GM12874 (cell line): ENCODE measurements at regions not wholly inside any gene's neighbourhood (a gene's known extent, or its start where the extent isn't known, plus 50 kb on each side); places are given as distances from the start of the nearest gene placed in this dataset.
A peak's percentile ranks its signal among the peaks of the same experiment; 100 is the strongest.

ENCODE experiments used
- TF ChIP-seq, protein P1 (sequence below): IDR thresholded peaks from 2 replicates; pipeline ENCODE4 v1.5.1; 2011; ENCODE audit warnings: low read depth, mild to moderate bottlenecking, control low read depth, low read length, moderate library complexity; ENCODE audit not compliant: insufficient read depth

DNA sequence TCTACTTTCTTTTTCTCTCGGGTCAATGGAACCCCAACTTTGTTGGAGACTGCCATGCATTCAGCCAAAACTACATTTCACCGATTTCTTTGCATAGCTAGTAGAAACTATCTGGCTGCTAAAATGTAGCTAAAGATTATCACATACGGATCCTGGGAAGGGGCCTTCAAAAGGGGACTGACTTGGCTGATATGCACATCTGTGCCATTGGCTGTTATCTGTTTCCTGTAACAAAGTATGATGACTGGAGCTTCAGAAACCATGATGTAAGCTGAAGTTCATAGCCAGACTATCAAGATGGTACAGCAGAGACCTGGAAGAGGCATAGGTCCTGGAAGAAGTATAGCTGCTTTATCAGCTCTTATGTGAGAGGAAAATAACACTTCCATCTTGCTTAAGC, 179.1 kb downstream of the NSUN3 start:
- TF ChIP-seq, protein P1, sequence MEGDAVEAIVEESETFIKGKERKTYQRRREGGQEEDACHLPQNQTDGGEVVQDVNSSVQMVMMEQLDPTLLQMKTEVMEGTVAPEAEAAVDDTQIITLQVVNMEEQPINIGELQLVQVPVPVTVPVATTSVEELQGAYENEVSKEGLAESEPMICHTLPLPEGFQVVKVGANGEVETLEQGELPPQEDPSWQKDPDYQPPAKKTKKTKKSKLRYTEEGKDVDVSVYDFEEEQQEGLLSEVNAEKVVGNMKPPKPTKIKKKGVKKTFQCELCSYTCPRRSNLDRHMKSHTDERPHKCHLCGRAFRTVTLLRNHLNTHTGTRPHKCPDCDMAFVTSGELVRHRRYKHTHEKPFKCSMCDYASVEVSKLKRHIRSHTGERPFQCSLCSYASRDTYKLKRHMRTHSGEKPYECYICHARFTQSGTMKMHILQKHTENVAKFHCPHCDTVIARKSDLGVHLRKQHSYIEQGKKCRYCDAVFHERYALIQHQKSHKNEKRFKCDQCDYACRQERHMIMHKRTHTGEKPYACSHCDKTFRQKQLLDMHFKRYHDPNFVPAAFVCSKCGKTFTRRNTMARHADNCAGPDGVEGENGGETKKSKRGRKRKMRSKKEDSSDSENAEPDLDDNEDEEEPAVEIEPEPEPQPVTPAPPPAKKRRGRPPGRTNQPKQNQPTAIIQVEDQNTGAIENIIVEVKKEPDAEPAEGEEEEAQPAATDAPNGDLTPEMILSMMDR, result no peak

DNA sequence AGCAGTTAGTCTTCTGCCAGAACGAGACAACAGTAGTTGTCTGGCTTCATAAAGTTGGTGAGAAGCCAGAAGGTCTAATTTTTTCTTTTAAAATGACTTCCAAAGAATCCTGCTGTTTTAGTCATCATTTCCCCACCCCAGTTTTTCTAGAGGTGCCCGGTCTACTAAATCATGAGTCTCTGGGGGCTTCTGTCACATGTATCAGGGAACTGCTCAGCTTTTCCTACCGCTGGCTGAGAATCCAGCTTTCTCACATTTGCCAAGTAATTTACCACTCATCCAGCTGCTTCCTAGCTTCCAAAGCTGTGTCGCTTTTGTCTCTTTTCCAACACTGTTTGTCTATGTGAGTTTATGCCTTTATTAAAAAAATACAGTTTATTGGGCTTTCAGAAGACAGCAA, 183.3 kb downstream of the NSUN3 start:
- TF ChIP-seq, protein P1, result no peak

DNA sequence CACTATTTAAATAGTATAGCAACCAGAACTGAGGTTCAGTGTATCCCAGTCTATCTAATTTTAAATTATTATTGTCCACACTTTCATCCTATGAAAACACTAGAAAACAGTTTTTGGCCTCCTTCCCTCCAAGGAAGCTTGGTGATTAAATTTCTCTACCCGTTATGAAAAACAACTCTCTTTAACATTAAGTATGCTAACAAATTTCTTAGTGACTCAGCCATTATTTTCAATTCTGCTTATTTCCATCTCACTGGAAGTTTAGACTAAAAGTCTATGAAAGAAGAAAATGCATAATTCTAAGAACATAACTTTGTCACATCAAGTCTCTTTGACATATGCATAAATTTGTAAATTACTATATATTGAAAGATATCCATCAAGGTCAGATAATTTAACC, 185.2 kb downstream of the NSUN3 start:
- TF ChIP-seq, protein P1, result no peak

DNA sequence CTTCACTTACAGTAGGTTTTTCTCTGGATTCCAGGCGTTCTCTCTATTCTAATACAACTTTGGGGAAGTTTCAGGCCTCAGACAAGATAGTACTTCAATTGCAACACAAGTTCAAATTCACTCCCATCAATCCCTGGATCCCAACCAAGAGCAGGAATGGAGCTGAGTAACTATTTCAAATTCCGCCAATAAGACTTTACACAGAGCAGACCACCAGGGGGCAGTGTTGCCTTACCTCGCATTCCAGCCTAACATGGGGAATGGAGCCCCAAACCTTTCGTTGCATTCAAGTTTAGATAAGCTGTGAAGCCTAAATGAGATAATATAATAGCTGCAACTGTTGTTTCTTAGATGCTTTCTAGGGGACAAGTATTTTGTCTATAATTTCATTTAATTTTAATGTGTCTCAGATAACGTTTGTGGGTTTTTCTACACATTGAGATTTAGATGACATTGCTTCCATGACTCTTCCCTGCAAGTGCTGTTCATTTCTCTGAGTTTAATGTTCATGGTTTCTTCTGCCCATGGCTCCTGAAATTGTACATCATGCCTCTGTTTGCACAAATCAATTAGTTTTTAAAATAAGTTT, 186.7 kb downstream of the NSUN3 start:
- TF ChIP-seq, protein P1, result peak; percentile 70

DNA sequence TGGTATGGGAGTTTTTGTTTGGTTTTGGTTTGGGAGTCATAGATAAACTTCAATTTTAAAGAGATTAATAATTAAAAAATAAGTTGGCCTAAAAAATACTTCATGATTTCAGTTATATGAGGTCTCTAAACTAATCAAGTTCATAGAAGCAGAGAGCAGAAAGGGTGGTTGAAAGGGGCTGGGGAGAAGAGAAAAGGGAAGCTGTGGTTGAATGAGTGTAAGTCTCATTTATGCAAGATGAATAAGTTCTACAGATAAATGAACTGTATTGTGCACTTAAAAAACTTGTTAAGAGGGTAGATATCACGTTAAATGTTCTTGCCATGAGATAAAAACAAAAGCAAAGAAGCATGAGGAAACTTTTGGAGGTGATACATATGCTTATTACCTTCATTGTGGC, 188.7 kb downstream of the NSUN3 start:
- TF ChIP-seq, protein P1, result no peak

DNA sequence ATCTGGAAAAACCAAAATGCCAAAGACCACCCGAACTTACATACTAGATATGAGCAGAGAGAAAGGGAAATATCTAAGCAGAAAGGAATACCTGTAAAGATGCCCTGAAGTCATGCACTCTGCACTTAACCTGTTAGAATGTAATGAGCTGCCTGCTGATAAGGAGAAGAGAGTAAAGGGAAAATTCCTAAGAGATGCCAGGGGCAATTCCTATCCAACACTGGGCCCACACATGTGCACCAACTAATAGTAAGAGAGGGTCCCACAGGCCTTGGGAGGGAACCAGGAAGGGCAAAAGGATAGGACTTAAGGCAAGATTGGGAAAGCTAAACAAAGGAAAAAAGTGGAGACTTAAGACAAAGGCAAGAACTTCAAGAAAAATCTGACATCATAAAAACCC, 189.5 kb downstream of the NSUN3 start:
- TF ChIP-seq, protein P1, result no peak

DNA sequence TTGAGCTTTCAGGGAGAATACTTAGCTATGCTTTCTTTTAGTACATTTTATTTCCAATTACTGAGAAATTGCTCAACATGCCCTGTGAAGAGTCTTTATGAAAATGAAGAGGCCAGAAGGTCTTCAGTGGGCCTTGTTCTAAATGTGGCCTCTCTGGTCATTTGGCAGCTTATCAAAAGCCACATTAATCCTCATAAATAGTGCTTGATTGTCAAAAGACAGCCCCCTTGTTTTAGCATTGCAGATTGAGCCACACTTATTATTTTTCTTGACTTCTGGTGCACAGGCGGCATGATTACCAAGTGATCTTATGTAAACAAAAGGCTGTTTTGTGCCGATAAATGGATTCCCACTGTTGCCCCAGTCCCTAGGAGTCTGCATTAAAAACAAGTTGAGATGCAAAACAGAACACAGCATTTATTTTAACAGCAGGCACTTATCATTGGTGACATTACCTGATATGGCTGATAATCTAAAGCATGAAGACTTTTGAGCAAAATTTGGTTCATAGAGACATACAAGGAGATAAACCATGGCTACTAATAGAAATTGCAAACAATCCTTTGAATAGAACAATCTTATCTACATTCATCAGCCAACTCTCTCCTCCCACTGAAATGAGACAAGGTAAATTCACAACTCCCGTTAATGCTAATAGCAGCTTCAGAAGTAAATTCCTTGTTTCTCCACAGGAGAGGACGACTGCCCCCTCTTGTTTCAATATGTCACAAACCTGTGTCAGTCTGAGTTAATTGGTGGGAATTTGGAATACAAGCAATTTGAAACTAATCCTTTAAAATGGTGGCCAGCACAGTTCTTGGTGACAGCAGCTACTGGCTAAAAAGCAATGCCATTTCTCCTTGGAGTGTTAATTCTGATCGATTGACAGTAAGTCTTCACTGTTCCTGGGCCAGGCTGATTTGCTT, 194.3 kb downstream of the NSUN3 start:
- TF ChIP-seq, protein P1, result no peak
